ENCODE measurements at regions not wholly inside any gene's neighbourhood (a gene's known extent, or its start where the extent isn't known, plus 50 kb on each side); places are given as distances from the start of the nearest gene placed in this dataset.
"Not testable (repeated sequence)": the region's sequence is repeated elsewhere in the genome, so short reads cannot be mapped to it uniquely, and the experiment has no call there.

DNA sequence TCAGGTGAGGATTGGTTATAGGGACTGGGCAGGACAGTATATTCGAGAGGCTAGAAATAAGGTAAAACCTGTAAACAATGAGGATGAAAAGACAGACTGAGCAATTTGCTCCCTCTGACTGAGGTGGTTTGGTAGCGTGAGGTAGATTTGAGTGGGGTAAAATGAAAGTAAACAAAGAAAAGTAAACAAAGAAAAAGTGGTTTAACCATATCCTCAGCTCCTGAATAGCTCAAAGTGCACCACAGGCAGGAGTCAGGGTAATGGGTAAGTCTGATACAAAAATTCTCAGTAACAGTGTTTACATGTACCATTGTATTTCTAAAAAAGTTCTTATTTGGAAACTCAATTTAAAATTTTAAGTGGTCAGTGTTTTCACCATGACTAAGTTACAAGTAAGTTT lies 203.1 kb upstream of the ARRDC3 start:
- no peaks in the 10 kb centered on the region for H3K27me3 ChIP-seq (ENCODE audit: control insufficient read depth, insufficient read depth, low read length)
- no peak for DNase-seq (ENCODE audit: low read depth, low spot score)
- intact Hi-C loops (cut with micrococcal nuclease; ENCODE audit: unreplicated experiment), result no loop called here
- no peak overlapping the region for H3K4me3 ChIP-seq (ENCODE audit: low read depth in 2 of 2, low read length in 2 of 2)
- in situ Hi-C loops (cut with HindIII; ENCODE audit: low pct_unique_long_range_greater_than_20kb, low sequenced_read_pairs), result no loop called here
- no peak overlapping the region for H3K27ac ChIP-seq (ENCODE audit: low read length)
- H3K36me3 ChIP-seq (ENCODE audit: control insufficient read depth, insufficient read depth, low read length), result no peaks in the 10 kb centered on the region
- BruUV-seq (replicated peaks), result no TSS peak
- no peak for TF ChIP-seq POLR2AphosphoS5 (IDR thresholded peaks at IDR 0.05; ENCODE audit: low read depth, low read length)
- no peak for TF ChIP-seq SIN3A (IDR thresholded peaks at IDR 0.05; ENCODE audit: borderline replicate concordance, insufficient read depth, low read depth, low read length)
- TF ChIP-seq, protein P1, sequence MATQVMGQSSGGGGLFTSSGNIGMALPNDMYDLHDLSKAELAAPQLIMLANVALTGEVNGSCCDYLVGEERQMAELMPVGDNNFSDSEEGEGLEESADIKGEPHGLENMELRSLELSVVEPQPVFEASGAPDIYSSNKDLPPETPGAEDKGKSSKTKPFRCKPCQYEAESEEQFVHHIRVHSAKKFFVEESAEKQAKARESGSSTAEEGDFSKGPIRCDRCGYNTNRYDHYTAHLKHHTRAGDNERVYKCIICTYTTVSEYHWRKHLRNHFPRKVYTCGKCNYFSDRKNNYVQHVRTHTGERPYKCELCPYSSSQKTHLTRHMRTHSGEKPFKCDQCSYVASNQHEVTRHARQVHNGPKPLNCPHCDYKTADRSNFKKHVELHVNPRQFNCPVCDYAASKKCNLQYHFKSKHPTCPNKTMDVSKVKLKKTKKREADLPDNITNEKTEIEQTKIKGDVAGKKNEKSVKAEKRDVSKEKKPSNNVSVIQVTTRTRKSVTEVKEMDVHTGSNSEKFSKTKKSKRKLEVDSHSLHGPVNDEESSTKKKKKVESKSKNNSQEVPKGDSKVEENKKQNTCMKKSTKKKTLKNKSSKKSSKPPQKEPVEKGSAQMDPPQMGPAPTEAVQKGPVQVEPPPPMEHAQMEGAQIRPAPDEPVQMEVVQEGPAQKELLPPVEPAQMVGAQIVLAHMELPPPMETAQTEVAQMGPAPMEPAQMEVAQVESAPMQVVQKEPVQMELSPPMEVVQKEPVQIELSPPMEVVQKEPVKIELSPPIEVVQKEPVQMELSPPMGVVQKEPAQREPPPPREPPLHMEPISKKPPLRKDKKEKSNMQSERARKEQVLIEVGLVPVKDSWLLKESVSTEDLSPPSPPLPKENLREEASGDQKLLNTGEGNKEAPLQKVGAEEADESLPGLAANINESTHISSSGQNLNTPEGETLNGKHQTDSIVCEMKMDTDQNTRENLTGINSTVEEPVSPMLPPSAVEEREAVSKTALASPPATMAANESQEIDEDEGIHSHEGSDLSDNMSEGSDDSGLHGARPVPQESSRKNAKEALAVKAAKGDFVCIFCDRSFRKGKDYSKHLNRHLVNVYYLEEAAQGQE (IDR thresholded peaks at IDR 0.05; ENCODE audit: insufficient read depth in 1 of 2, low read depth in 2 of 2, low read length in 1 of 2), result no peak
- TF ChIP-seq TCF7L2 (IDR thresholded peaks at IDR 0.05; ENCODE audit: low read depth, low read length), result no peak
- no peak for TF ChIP-seq CTCF (IDR thresholded peaks at IDR 0.05)
- H3K4me1 ChIP-seq (ENCODE audit: control insufficient read depth, insufficient read depth, low read length), result no peaks in the 10 kb centered on the region
- CTCF ChIA-PET, result no interaction called here
- POLR2A ChIA-PET, result no interaction called here
- peaks cover 19% of the 10 kb centered on the region for H3K9me3 ChIP-seq (ENCODE audit: control insufficient read depth, insufficient read depth, low read depth, low read length)
- ATAC-seq, result no peak

DNA sequence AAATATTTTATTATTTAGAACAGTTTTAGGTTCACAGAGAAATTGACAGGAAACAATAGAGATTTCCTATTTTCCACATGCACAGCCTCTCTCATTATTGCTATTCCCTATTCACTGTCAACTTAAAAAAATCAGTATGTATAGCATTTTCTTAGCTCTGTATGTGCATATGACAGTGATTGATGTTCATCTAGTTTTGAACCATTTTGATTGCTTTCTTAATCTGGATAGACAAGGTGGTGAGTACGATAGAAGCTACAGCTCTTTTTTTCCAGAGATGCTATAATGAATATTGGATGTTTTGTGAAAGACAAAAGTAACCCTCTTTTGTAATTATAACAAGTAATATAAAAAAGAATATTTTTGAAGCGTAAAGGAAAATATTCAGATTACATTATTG lies 201.2 kb upstream of the ARRDC3 start:
- TF ChIP-seq POLR2AphosphoS5 (IDR thresholded peaks at IDR 0.05; ENCODE audit: low read depth, low read length), result no peak
- no peak for TF ChIP-seq CTCF (IDR thresholded peaks at IDR 0.05)
- no peak for TF ChIP-seq TCF7L2 (IDR thresholded peaks at IDR 0.05; ENCODE audit: low read depth, low read length)
- TF ChIP-seq, protein P1 (IDR thresholded peaks at IDR 0.05; ENCODE audit: insufficient read depth in 1 of 2, low read depth in 2 of 2, low read length in 1 of 2), result no peak
- no peak for TF ChIP-seq SIN3A (IDR thresholded peaks at IDR 0.05; ENCODE audit: borderline replicate concordance, insufficient read depth, low read depth, low read length)
- no peaks in the 10 kb centered on the region for H3K36me3 ChIP-seq (ENCODE audit: control insufficient read depth, insufficient read depth, low read length)
- H3K27me3 ChIP-seq (ENCODE audit: control insufficient read depth, insufficient read depth, low read length), result no peaks in the 10 kb centered on the region
- ATAC-seq (no peak), DNase-seq (ENCODE audit: low read depth, low spot score) (no peak)
- H3K4me3 ChIP-seq (ENCODE audit: low read depth in 2 of 2, low read length in 2 of 2), result no peak overlapping the region
- BruUV-seq (replicated peaks), result no TSS peak
- no peak overlapping the region for H3K27ac ChIP-seq (ENCODE audit: low read length)
- ChIA-PET CTCF (no interaction called here), POLR2A (no interaction called here)
- intact Hi-C loops (cut with micrococcal nuclease; ENCODE audit: unreplicated experiment), result no loop called here
- peaks cover 5% of the 10 kb centered on the region; the same call in 1 of the 2 replicates for H3K9me3 ChIP-seq (ENCODE audit: control insufficient read depth, insufficient read depth, low read depth, low read length)
- in situ Hi-C loops (cut with HindIII; ENCODE audit: low pct_unique_long_range_greater_than_20kb, low sequenced_read_pairs), result no loop called here
- H3K4me1 ChIP-seq (ENCODE audit: control insufficient read depth, insufficient read depth, low read length), result no peaks in the 10 kb centered on the region

- ATAC-seq; BruUV-seq (replicated peaks); H3K4me3 ChIP-seq (ENCODE audit: low read depth in 2 of 2, low read length in 2 of 2); H3K27me3 ChIP-seq (ENCODE audit: control insufficient read depth, insufficient read depth, low read length); in situ Hi-C loops (cut with HindIII; ENCODE audit: low pct_unique_long_range_greater_than_20kb, low sequenced_read_pairs); H3K27ac ChIP-seq (ENCODE audit: low read length); H3K4me1 ChIP-seq (ENCODE audit: control insufficient read depth, insufficient read depth, low read length); intact Hi-C loops (cut with micrococcal nuclease; ENCODE audit: unreplicated experiment); DNase-seq (ENCODE audit: low read depth, low spot score); H3K9me3 ChIP-seq (ENCODE audit: control insufficient read depth, insufficient read depth, low read depth, low read length); H3K36me3 ChIP-seq (ENCODE audit: control insufficient read depth, insufficient read depth, low read length); POLR2A ChIA-PET; CTCF ChIA-PET: not testable (repeated sequence)
Observed at GRCh38 chr5:91566012-91566411, 182.9 kb upstream of the ARRDC3 start.
